H1 (cell line): ENCODE measurements at regions not wholly inside any gene's neighbourhood (a gene's known extent, or its start where the extent isn't known, plus 50 kb on each side); places are given as distances from the start of the nearest gene placed in this dataset.

Experiments
- CHD2 ChIP-seq: IDR thresholded peaks from 2 replicates; pipeline ENCODE4 v1.6.1; 2012; ENCODE audit warnings: low read length, improper control_type of control experiment
- CTCF ChIP-seq, 3 experiments: IDR thresholded peaks; 1 replicate in 2 of 3; 2 replicates in 1 of 3; pipeline versions ENCODE4 v1.5.1 to v1.6.1; 2011; ENCODE audit warnings: low read length in 3 of 3, mild to moderate bottlenecking in 3 of 3, inconsistent platforms in 2 of 3, low read depth in 1 of 3, moderate library complexity in 1 of 3; ENCODE audit not compliant: insufficient read depth in 1 of 3; ENCODE audit errors: control extremely low read depth in 1 of 3
- HDAC2 ChIP-seq, 2 experiments: fragments of 300-600 bp in 1 of 2; sonication (generic) in 1 of 2; IDR thresholded peaks; 2 replicates each; pipeline ENCODE4 v1.6.1; 2011 to 2012; ENCODE audit warnings: low read depth in 2 of 2, low read length in 2 of 2, mild to moderate bottlenecking in 2 of 2, moderate library complexity in 2 of 2, borderline replicate concordance in 1 of 2, inconsistent platforms in 1 of 2
- HDAC6 ChIP-seq: IDR thresholded peaks from one replicate; pipeline ENCODE4 v1.7.1; 2012; ENCODE audit warnings: low read depth, mild to moderate bottlenecking, inconsistent platforms, low read length, moderate library complexity
- MAFK ChIP-seq: IDR thresholded peaks from 2 replicates; pipeline ENCODE4 v1.6.1; 2012; ENCODE audit warnings: low read depth, mild to moderate bottlenecking, improper control_type of control experiment, low read length
- RAD21 ChIP-seq, 2 experiments: IDR thresholded peaks in 1 of 2; conservative IDR thresholded peaks in 1 of 2; 2 replicates each; pipeline ENCODE4 v1.6.1; 2011; ENCODE audit warnings: low read depth in 2 of 2, low read length in 2 of 2, improper control_type of control experiment in 1 of 2, inconsistent platforms in 1 of 2, mild to moderate bottlenecking in 1 of 2, moderate library complexity in 1 of 2
- SIN3A ChIP-seq, 2 experiments: IDR thresholded peaks in 1 of 2; conservative IDR thresholded peaks in 1 of 2; 2 replicates each; pipeline ENCODE4 v1.6.1; 2011 to 2012; ENCODE audit warnings: low read length in 2 of 2, improper control_type of control experiment in 1 of 2, low read depth in 1 of 2, mild to moderate bottlenecking in 1 of 2
- SP4 ChIP-seq: IDR thresholded peaks from 2 replicates; pipeline ENCODE4 v1.6.1; 2012; ENCODE audit warnings: low read length, inconsistent platforms

- TF ChIP-seq HDAC6 (no peak), CTCF (IDR thresholded peaks at IDR 0.05; ENCODE audit: control extremely low read depth in 1 of 3, insufficient read depth in 1 of 3, low read depth in 1 of 3, low read length in 3 of 3) (no peak), SIN3A (conservative IDR thresholded peaks at IDR 0.05 in 1 of 2, IDR thresholded peaks at IDR 0.05 in 1 of 2; ENCODE audit: low read depth in 1 of 2, low read length in 2 of 2) (no peak), RAD21 (IDR thresholded peaks at IDR 0.05 in 1 of 2, conservative IDR thresholded peaks at IDR 0.05 in 1 of 2; ENCODE audit: low read depth in 2 of 2, low read length in 2 of 2) (no peak), HDAC2 (IDR thresholded peaks at IDR 0.05; ENCODE audit: borderline replicate concordance in 1 of 2, low read depth in 2 of 2, low read length in 2 of 2) (no peak), CHD2 (no peak), MAFK (no peak), SP4 (no peak)
Observed at GRCh38 chr6:15852289-15852688, 189.5 kb upstream of the DTNBP1 start.
